ENCODE measurements at regions not wholly inside any gene's neighbourhood (a gene's known extent, or its start where the extent isn't known, plus 50 kb on each side); places are given as distances from the start of the nearest gene placed in this dataset.

- H3K27me3 ChIP-seq (ENCODE audit: control insufficient read depth, insufficient read depth, low read length) = no peaks in the 10 kb centered on the region
- H3K4me1 ChIP-seq (ENCODE audit: control insufficient read depth, insufficient read depth, low read length) = no peaks in the 10 kb centered on the region
- no peak overlapping the region for H3K27ac ChIP-seq (ENCODE audit: low read depth, low read length)
- H3K36me3 ChIP-seq (ENCODE audit: control insufficient read depth, insufficient read depth, low read length) = no peaks in the 10 kb centered on the region
- no peak overlapping the region for H3K4me3 ChIP-seq (ENCODE audit: low read depth, low read length)
- 0 out of 2 replicates have a peak, but pooled peaks cover 2% of the 10 kb centered on the region for H3K9me3 ChIP-seq (ENCODE audit: control insufficient read depth, insufficient read depth, low read depth, low read length)
- no peak overlapping the region for H3K9ac ChIP-seq (ENCODE audit: low read length)
Observed at GRCh38 chr3:3686907-3687648, 112.2 kb upstream of the LRRN1 start.

GRCh38 chr3:3685721-3686120 lies 113.5 kb upstream of the LRRN1 start:
- Histone ChIP-seq H3K4me3 (ENCODE audit: low read depth, low read length) (no peak overlapping the region), H3K36me3 (ENCODE audit: control insufficient read depth, insufficient read depth, low read length) (no peaks in the 10 kb centered on the region), H3K27ac (ENCODE audit: low read depth, low read length) (no peak overlapping the region), H3K4me1 (ENCODE audit: control insufficient read depth, insufficient read depth, low read length) (no peaks in the 10 kb centered on the region), H3K9ac (ENCODE audit: low read length) (no peak overlapping the region), H3K9me3 (ENCODE audit: control insufficient read depth, insufficient read depth, low read depth, low read length) (0 out of 2 replicates have a peak, but pooled peaks cover 2% of the 10 kb centered on the region), H3K27me3 (ENCODE audit: control insufficient read depth, insufficient read depth, low read length) (no peaks in the 10 kb centered on the region)

- no peaks in the 10 kb centered on the region for H3K27me3 ChIP-seq (ENCODE audit: control insufficient read depth, insufficient read depth, low read length)
- H3K4me3 ChIP-seq (ENCODE audit: low read depth, low read length) = no peak overlapping the region
- H3K9ac ChIP-seq (ENCODE audit: low read length) = no peak overlapping the region
- no peaks in the 10 kb centered on the region for H3K4me1 ChIP-seq (ENCODE audit: control insufficient read depth, insufficient read depth, low read length)
- no peak overlapping the region for H3K27ac ChIP-seq (ENCODE audit: low read depth, low read length)
- no peaks in the 10 kb centered on the region for H3K36me3 ChIP-seq (ENCODE audit: control insufficient read depth, insufficient read depth, low read length)
- H3K9me3 ChIP-seq (ENCODE audit: control insufficient read depth, insufficient read depth, low read depth, low read length) = 0 out of 2 replicates have a peak, but pooled peaks cover under 1% of the 10 kb centered on the region
Observed at GRCh38 chr3:3683261-3683660, 116.0 kb upstream of the LRRN1 start.

GRCh38 chr3:3675801-3676200 lies 123.4 kb upstream of the LRRN1 start:
- Histone ChIP-seq H3K36me3 (ENCODE audit: control insufficient read depth, insufficient read depth, low read length) (no peaks in the 10 kb centered on the region), H3K27me3 (ENCODE audit: control insufficient read depth, insufficient read depth, low read length) (no peaks in the 10 kb centered on the region), H3K4me3 (ENCODE audit: low read depth, low read length) (no peak overlapping the region), H3K9me3 (ENCODE audit: control insufficient read depth, insufficient read depth, low read depth, low read length) (no peaks in the 10 kb centered on the region), H3K27ac (ENCODE audit: low read depth, low read length) (no peak overlapping the region), H3K4me1 (ENCODE audit: control insufficient read depth, insufficient read depth, low read length) (no peaks in the 10 kb centered on the region), H3K9ac (ENCODE audit: low read length) (no peak overlapping the region)

- H3K27me3 ChIP-seq (ENCODE audit: control insufficient read depth, insufficient read depth, low read length) = no peaks in the 10 kb centered on the region
Observed at GRCh38 chr3:3675186-3675585, 124.0 kb upstream of the LRRN1 start.

GRCh38 chr3:3666664-3667063 lies 132.6 kb upstream of the LRRN1 start:
- Histone ChIP-seq H3K4me3 (ENCODE audit: low read depth, low read length) (no peak overlapping the region), H3K27ac (ENCODE audit: low read depth, low read length) (no peak overlapping the region), H3K36me3 (ENCODE audit: control insufficient read depth, insufficient read depth, low read length) (no peaks in the 10 kb centered on the region), H3K27me3 (ENCODE audit: control insufficient read depth, insufficient read depth, low read length) (no peaks in the 10 kb centered on the region), H3K9me3 (ENCODE audit: control insufficient read depth, insufficient read depth, low read depth, low read length) (peaks cover 9% of the 10 kb centered on the region; the same call in 1 of the 2 replicates), H3K9ac (ENCODE audit: low read length) (no peak overlapping the region), H3K4me1 (ENCODE audit: control insufficient read depth, insufficient read depth, low read length) (peaks cover 9% of the 10 kb centered on the region; the same call in 1 of the 2 replicates)

More at GRCh38 chr3:3675186-3675585, 124.0 kb upstream of the LRRN1 start:
- Histone ChIP-seq H3K4me1 (ENCODE audit: control insufficient read depth, insufficient read depth, low read length) (no peaks in the 10 kb centered on the region), H3K27ac (ENCODE audit: low read depth, low read length) (no peak overlapping the region), H3K9ac (ENCODE audit: low read length) (no peak overlapping the region), H3K9me3 (ENCODE audit: control insufficient read depth, insufficient read depth, low read depth, low read length) (no peaks in the 10 kb centered on the region), H3K36me3 (ENCODE audit: control insufficient read depth, insufficient read depth, low read length) (no peaks in the 10 kb centered on the region), H3K4me3 (ENCODE audit: low read depth, low read length) (no peak overlapping the region)

- H3K27me3 ChIP-seq (ENCODE audit: control insufficient read depth, insufficient read depth, low read length) = no peaks in the 10 kb centered on the region
- no peak overlapping the region for H3K4me3 ChIP-seq (ENCODE audit: low read depth, low read length)
- peaks cover 9% of the 10 kb centered on the region; the same call in 1 of the 2 replicates for H3K9me3 ChIP-seq (ENCODE audit: control insufficient read depth, insufficient read depth, low read depth, low read length)
- peaks cover 9% of the 10 kb centered on the region; the same call in 1 of the 2 replicates for H3K4me1 ChIP-seq (ENCODE audit: control insufficient read depth, insufficient read depth, low read length)
- H3K36me3 ChIP-seq (ENCODE audit: control insufficient read depth, insufficient read depth, low read length) = no peaks in the 10 kb centered on the region
- no peak overlapping the region for H3K27ac ChIP-seq (ENCODE audit: low read depth, low read length)
- no peak overlapping the region for H3K9ac ChIP-seq (ENCODE audit: low read length)
Observed at GRCh38 chr3:3665961-3666640, 133.1 kb upstream of the LRRN1 start.

- no peak overlapping the region for H3K9ac ChIP-seq (ENCODE audit: low read length)
- H3K4me3 ChIP-seq (ENCODE audit: low read depth, low read length) = no peak overlapping the region
- no peak overlapping the region for H3K27ac ChIP-seq (ENCODE audit: low read depth, low read length)
- no peaks in the 10 kb centered on the region for H3K27me3 ChIP-seq (ENCODE audit: control insufficient read depth, insufficient read depth, low read length)
- H3K4me1 ChIP-seq (ENCODE audit: control insufficient read depth, insufficient read depth, low read length) = peaks cover 9% of the 10 kb centered on the region; the same call in 1 of the 2 replicates
- peaks cover 9% of the 10 kb centered on the region; the same call in 1 of the 2 replicates for H3K9me3 ChIP-seq (ENCODE audit: control insufficient read depth, insufficient read depth, low read depth, low read length)
- no peaks in the 10 kb centered on the region for H3K36me3 ChIP-seq (ENCODE audit: control insufficient read depth, insufficient read depth, low read length)
Observed at GRCh38 chr3:3665546-3665945, 133.7 kb upstream of the LRRN1 start.

- peaks cover 9% of the 10 kb centered on the region; the same call in 1 of the 2 replicates for H3K9me3 ChIP-seq (ENCODE audit: control insufficient read depth, insufficient read depth, low read depth, low read length)
- H3K36me3 ChIP-seq (ENCODE audit: control insufficient read depth, insufficient read depth, low read length) = no peaks in the 10 kb centered on the region
- peaks cover 9% of the 10 kb centered on the region; the same call in 1 of the 2 replicates for H3K4me1 ChIP-seq (ENCODE audit: control insufficient read depth, insufficient read depth, low read length)
- no peak overlapping the region for H3K9ac ChIP-seq (ENCODE audit: low read length)
- no peaks in the 10 kb centered on the region for H3K27me3 ChIP-seq (ENCODE audit: control insufficient read depth, insufficient read depth, low read length)
- H3K4me3 ChIP-seq (ENCODE audit: low read depth, low read length) = no peak overlapping the region
- no peak overlapping the region for H3K27ac ChIP-seq (ENCODE audit: low read depth, low read length)
Observed at GRCh38 chr3:3664935-3665334, 134.3 kb upstream of the LRRN1 start.

- Histone ChIP-seq H3K4me1 (ENCODE audit: control insufficient read depth, insufficient read depth, low read length) (peaks cover 9% of the 10 kb centered on the region; the same call in 1 of the 2 replicates), H3K9ac (ENCODE audit: low read length) (no peak overlapping the region), H3K9me3 (ENCODE audit: control insufficient read depth, insufficient read depth, low read depth, low read length) (no peaks in the 10 kb centered on the region), H3K27me3 (ENCODE audit: control insufficient read depth, insufficient read depth, low read length) (no peaks in the 10 kb centered on the region), H3K27ac (ENCODE audit: low read depth, low read length) (no peak overlapping the region), H3K36me3 (ENCODE audit: control insufficient read depth, insufficient read depth, low read length) (no peaks in the 10 kb centered on the region), H3K4me3 (ENCODE audit: low read depth, low read length) (no peak overlapping the region)
Observed at GRCh38 chr3:3662610-3663009, 136.6 kb upstream of the LRRN1 start.

- Histone ChIP-seq H3K9ac (ENCODE audit: low read length) (no peak overlapping the region), H3K9me3 (ENCODE audit: control insufficient read depth, insufficient read depth, low read depth, low read length) (no peaks in the 10 kb centered on the region), H3K27me3 (ENCODE audit: control insufficient read depth, insufficient read depth, low read length) (no peaks in the 10 kb centered on the region), H3K4me1 (ENCODE audit: control insufficient read depth, insufficient read depth, low read length) (no peaks in the 10 kb centered on the region), H3K36me3 (ENCODE audit: control insufficient read depth, insufficient read depth, low read length) (no peaks in the 10 kb centered on the region), H3K4me3 (ENCODE audit: low read depth, low read length) (no peak overlapping the region), H3K27ac (ENCODE audit: low read depth, low read length) (no peak overlapping the region)
Observed at GRCh38 chr3:3654916-3655315, 144.3 kb upstream of the LRRN1 start.
